ENCODE measurements at regions not wholly inside any gene's neighbourhood (a gene's known extent, or its start where the extent isn't known, plus 50 kb on each side); places are given as distances from the start of the nearest gene placed in this dataset.
"Not testable (repeated sequence)": the region's sequence is repeated elsewhere in the genome, so short reads cannot be mapped to it uniquely, and the experiment has no call there.

- DNase-seq (ENCODE audit: low read depth in 3 of 3) = no peak
Measured at GRCh38 chr12:58719161-58719560, 201.1 kb downstream of the LRIG3 start.

- DNase-seq (ENCODE audit: low read depth in 3 of 3) = no peak
Measured at GRCh38 chr12:58720421-58720820, 199.9 kb downstream of the LRIG3 start.

- DNase-seq (ENCODE audit: low read depth in 3 of 3) = no peak
Measured at GRCh38 chr12:58725400-58726105, 194.8 kb downstream of the LRIG3 start.

- DNase-seq (ENCODE audit: low read depth in 3 of 3) = no peak
Measured at GRCh38 chr12:58727521-58727920, 192.8 kb downstream of the LRIG3 start.

DNA sequence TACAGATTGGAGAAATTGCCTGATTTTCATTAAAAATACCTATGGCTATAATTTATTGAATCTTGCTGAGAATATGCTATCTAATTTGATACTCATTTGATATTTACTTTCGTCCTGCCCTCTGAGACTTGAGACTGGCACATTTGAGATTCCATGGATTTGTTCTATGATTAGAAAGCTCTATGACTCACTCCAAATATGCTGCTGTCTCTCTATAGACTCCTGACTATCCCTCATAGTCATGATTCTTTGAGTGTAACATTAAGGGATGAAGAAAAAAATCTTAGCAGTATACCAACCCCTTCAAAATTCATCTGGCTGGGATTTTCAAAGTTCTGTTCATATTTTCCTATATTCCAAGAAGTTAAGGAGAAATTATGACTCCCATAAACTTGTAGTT, 191.9 kb downstream of the LRIG3 start:
- no peak for DNase-seq (ENCODE audit: low read depth in 3 of 3)

- no peak for DNase-seq (ENCODE audit: low read depth in 3 of 3)
Measured at GRCh38 chr12:58731096-58731495, 189.2 kb downstream of the LRIG3 start.

- no peak for DNase-seq (ENCODE audit: low read depth in 3 of 3)
Measured at GRCh38 chr12:58732894-58733293, 187.4 kb downstream of the LRIG3 start.

DNA sequence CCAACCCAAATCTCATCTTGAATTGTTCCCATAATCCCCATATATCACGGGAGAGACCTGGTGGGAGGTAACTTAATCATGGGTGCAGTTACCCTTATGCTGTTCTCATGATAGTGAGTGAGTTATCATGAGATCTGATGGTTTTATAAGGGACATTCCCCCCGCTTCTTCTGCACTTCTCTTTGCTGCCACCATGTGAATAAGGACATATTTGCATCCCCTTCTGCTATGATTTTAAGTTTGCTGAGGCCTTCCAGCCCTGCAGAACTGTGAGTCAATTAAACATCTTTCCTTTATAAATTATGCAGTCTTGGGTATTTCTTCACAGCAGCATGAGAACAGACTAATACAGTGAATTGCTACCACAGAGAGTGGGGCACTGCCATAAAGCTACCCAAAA, 179.1 kb downstream of the LRIG3 start:
- DNase-seq (ENCODE audit: low read depth in 3 of 3) = no peak

DNA sequence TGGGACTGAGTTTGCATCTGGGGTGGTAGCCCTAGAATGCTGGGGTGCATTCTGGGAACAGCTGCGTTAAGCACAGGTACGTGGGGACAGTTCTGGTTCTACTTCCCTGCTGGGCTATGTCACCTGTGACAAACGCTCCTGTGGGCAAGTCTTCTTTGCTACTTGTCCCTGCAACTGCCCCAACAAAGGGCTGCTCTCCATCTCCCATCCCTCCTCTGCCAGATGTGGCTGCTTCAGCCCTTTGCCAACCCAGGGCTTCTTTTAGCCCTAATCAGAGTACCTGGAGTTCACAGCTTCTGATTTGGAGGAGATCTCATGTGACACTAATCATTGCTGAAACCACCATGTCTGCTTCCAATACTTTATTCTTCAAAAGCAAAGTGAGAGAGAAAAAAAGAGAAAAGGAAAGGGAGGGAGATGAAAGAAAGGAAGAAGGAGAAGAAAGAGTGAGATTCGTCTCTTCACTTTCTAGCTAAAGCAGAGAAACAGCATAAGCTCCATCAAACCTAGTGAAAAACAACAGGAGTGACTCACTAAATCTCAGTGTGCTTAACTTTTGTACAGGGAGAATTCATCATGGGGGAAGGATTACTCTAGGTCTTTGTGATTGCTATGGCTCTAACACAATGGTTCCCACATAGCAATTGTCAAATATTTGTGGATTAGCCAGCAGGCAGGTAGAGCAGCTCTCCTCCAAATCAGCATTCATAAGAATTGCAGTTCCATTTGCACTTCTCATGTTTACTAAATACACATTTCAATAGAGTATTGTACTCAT, 174.8 kb downstream of the LRIG3 start:
- DNase-seq (ENCODE audit: low read depth in 3 of 3) = no peak

GRCh38 chr12:58747533-58747932, 172.8 kb downstream of the LRIG3 start:
- no peak for DNase-seq (ENCODE audit: low read depth in 3 of 3)

- DNase-seq (ENCODE audit: low read depth in 3 of 3) = no peak
Measured at GRCh38 chr12:58750484-58750883, 169.8 kb downstream of the LRIG3 start.

- DNase-seq (ENCODE audit: low read depth in 3 of 3) = no peak
Measured at GRCh38 chr12:58757422-58757821, 162.9 kb downstream of the LRIG3 start.

- DNase-seq (ENCODE audit: low read depth in 3 of 3) = not testable (repeated sequence)
Measured at GRCh38 chr12:58759745-58760144, 160.6 kb downstream of the LRIG3 start.

DNA sequence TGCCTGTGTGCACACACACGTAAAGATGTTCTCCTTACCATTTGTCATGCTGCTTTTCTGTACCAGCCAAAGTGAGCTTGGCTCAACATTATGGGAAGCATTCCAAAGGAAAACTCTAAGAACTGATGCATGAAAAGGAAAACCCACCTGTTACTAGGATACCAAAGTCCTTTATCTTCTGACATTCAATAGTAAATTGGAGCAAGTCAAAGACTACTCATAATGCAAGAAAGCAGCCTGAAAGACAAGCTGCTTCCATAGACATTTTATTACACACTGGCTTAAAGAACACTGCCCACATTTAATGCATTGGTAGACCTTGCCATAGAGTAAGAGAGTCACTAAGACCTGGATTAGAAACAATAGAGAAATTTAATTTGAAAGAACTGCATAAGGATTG, 159.0 kb downstream of the LRIG3 start:
- no peak for DNase-seq (ENCODE audit: low read depth in 3 of 3)

GRCh38 chr12:58764100-58764953, 156.0 kb downstream of the LRIG3 start:
- no peak for DNase-seq (ENCODE audit: low read depth in 3 of 3)

DNA sequence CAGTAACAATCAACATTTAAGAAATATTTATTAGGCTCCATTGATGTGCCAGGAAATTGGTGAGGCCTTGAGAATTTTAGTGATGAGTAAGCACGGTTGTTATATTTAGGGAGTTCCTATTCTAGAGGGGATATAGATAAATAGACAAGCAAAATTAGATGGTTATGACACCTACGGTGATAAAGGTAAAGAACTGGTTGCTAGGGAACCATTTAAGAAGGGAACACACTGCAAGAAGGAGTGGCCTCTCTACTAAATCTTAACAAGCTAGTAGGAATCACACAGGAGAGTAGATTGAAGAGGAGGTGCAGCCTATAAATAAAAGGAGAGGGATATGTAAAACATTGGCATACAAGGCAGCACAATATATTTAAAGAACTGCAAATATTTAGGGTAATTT, 155.2 kb downstream of the LRIG3 start:
- no peak for DNase-seq (ENCODE audit: low read depth in 3 of 3)

DNA sequence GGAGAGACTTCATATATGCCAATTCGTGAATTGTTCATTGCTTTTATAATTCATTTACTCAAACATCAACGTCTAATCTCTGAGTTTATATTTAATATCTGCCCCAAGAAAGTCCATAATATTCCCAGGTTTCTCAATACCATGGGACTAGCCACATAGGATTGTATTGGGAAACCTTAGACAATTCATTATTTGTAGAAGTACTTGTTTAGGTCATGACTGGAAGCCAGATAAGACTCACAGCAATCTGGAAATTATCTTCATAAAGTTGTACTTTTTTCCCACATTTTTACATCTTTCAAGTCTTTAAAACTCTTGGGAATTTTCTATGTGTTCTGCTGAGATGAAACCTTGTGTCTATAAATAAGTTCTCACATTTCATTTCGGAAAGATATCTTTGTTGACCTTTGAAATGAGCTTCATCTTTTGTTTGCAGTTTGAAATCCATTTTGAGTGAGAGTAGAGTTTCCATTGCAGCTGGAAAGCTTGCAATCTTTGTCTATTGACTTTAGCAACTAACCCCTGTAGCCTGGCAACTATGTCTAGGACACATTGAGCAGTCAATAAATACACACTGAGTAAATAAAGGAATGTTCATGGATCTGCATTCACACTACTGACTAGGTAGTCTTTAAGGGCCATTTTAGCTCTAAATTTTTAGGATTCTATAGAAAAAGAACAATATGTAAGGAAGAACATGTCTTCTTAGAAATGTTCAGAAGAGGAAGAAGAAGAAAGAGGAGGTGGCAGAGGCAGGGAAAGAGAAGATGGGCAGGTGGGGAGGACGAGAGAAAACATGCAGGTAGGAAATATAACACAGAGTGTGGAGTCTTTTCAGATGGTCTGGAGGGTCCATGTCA, 154.4 kb downstream of the LRIG3 start:
- DNase-seq (ENCODE audit: low read depth in 3 of 3) = no peak

DNA sequence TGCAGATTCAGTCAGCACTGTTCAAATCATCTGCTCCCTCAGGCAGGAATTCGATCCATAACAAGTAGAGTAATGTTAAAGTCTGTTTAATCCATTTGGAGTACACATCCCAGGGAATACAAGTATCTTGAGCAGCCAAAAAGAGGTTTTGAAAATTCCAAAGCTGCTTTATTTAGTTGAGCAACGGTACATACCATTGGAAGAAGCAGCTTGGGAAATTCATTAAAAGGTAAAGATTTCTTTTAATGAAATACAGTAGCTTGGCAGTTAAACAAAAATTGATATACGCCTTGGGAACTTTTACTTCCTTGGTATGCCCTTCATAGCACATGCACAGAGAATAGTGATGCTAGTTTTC, 153.8 kb downstream of the LRIG3 start:
- no peak for DNase-seq (ENCODE audit: low read depth in 3 of 3)

DNA sequence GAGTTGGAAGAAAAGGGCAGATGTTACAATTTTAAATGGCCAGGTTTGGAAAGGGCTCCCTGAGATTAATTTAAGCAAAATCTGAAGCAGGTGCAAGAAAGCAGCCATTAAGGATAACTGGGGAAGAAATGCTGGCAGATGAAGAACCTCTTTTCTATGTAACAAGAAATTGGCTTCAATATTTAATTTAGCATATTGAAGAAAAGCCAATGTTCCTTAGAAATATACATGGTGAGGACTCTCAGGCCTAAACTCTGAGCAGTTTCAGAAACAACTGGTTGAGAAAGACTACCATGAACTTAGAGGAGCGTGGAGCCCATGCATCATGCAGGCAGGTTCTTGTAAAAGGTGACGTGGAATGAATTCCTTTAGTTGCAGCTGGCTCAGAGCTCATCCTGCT, 152.8 kb downstream of the LRIG3 start:
- no peak for DNase-seq (ENCODE audit: low read depth in 3 of 3)

DNA sequence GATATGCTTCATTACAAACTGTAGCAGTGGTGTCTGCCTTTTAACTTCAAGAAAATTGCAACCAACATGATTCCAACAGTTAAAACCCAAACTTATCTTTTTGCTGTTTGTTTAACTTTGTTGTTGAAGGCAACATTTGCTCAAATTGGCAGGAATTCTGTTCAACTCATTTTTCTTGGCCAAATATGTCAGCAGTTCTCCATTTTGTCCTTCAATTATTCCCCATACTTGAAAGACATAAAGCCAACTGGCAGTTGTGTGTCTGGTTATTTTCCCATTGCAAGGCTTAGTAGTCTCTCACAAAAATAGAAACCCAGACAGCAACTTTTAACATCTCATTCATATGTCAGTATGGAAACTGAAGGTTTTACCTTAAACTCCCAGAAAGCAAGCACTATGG, 146.3 kb downstream of the LRIG3 start:
- no peak for DNase-seq (ENCODE audit: low read depth in 3 of 3)

- DNase-seq (ENCODE audit: low read depth in 3 of 3) = no peak
Measured at GRCh38 chr12:58774731-58775130, 145.6 kb downstream of the LRIG3 start.

- no peak for DNase-seq (ENCODE audit: low read depth in 3 of 3)
Measured at GRCh38 chr12:58775396-58775795, 144.9 kb downstream of the LRIG3 start.
